Large intestine (tissue), 3 donors: ENCODE measurements at regions not wholly inside any gene's neighbourhood (a gene's known extent, or its start where the extent isn't known, plus 50 kb on each side); places are given as distances from the start of the nearest gene placed in this dataset.

Experiments
- DNase-seq, 2 donors: peaks; one replicate each; pipeline versions ENCODE4 v3.0.0 to v3.0.0-alpha.2; 2013
- H3K27ac ChIP-seq: one replicate; pipeline ENCODE4 v1.5.1; 2013; ENCODE audit warnings: low read length
- H3K27me3 ChIP-seq: 2 replicates; pipeline ENCODE4 v1.6.1; 2013; ENCODE audit warnings: low read length; ENCODE audit not compliant: control insufficient read depth, insufficient read depth
- H3K36me3 ChIP-seq: 2 replicates; pipeline ENCODE4 v1.6.1; 2013; ENCODE audit warnings: low read length; ENCODE audit not compliant: control insufficient read depth, insufficient read depth
- H3K4me1 ChIP-seq: one replicate; pipeline ENCODE4 v1.6.1; 2013; ENCODE audit warnings: low read length; ENCODE audit not compliant: control insufficient read depth, insufficient read depth
- H3K4me3 ChIP-seq: one replicate; pipeline ENCODE4 v1.5.1; 2013; ENCODE audit warnings: low read length
- H3K9me3 ChIP-seq: one replicate; pipeline ENCODE4 v1.6.1; 2013; ENCODE audit warnings: mild to moderate bottlenecking, low read depth, low read length, moderate library complexity; ENCODE audit not compliant: control insufficient read depth
- WGBS: methylation state at CpG from one replicate; pipeline ENCODE4 v1.1.5; 2013; ENCODE audit warnings: low lambda C conversion rate; ENCODE audit not compliant: insufficient coverage; 5-methylcytosine and 5-hydroxymethylcytosine counted together

- Histone ChIP-seq H3K27ac (no peak overlapping the region), H3K4me3 (no peak overlapping the region), H3K36me3 (no peaks in the 10 kb centered on the region), H3K4me1 (no peaks in the 10 kb centered on the region), H3K9me3 (no peaks in the 10 kb centered on the region), H3K27me3 (no peaks in the 10 kb centered on the region)
- WGBS: 75% methylated on average over 1 of the region's 2 CpGs
- DNase-seq: no peak
These were observed 276.7 kb downstream of the PCDH7 start for GRCh38 chr4:30996841-30997240.

GRCh38 chr4:31005037-31005436 is 284.9 kb downstream of the PCDH7 start:
- H3K4me3 ChIP-seq: no peak overlapping the region
- no peaks in the 10 kb centered on the region for H3K4me1 ChIP-seq
- no peak for DNase-seq
- no peaks in the 10 kb centered on the region for H3K9me3 ChIP-seq
- no peaks in the 10 kb centered on the region for H3K36me3 ChIP-seq
- WGBS: no CpG with 5 or more reads among the region's 5 CpGs
- no peak overlapping the region for H3K27ac ChIP-seq
- no peaks in the 10 kb centered on the region for H3K27me3 ChIP-seq

- Histone ChIP-seq H3K4me1 (no peaks in the 10 kb centered on the region), H3K36me3 (no peaks in the 10 kb centered on the region), H3K4me3 (no peak overlapping the region), H3K27ac (no peak overlapping the region), H3K9me3 (no peaks in the 10 kb centered on the region), H3K27me3 (no peaks in the 10 kb centered on the region)
- 100% methylated on average over 1 of the region's 2 CpGs for WGBS
- no peak for DNase-seq
These were observed 287.7 kb downstream of the PCDH7 start for GRCh38 chr4:31007858-31008257.

- DNase-seq: no peak
- Histone ChIP-seq H3K27me3 (no peaks in the 10 kb centered on the region), H3K4me1 (no peaks in the 10 kb centered on the region), H3K9me3 (no peaks in the 10 kb centered on the region), H3K4me3 (no peak overlapping the region), H3K27ac (no peak overlapping the region), H3K36me3 (no peaks in the 10 kb centered on the region)
These were observed 289.8 kb downstream of the PCDH7 start for GRCh38 chr4:31009926-31010325.

GRCh38 chr4:31015123-31015522 is 295.0 kb downstream of the PCDH7 start:
- H3K4me3 ChIP-seq: no peak overlapping the region
- H3K36me3 ChIP-seq: no peaks in the 10 kb centered on the region
- H3K27me3 ChIP-seq: no peaks in the 10 kb centered on the region
- H3K9me3 ChIP-seq: no peaks in the 10 kb centered on the region
- no peak for DNase-seq
- no peak overlapping the region for H3K27ac ChIP-seq
- no peaks in the 10 kb centered on the region for H3K4me1 ChIP-seq
- no CpG with 5 or more reads among the region's 3 CpGs for WGBS

- Histone ChIP-seq H3K4me3 (no peak overlapping the region), H3K36me3 (no peaks in the 10 kb centered on the region), H3K27ac (no peak overlapping the region), H3K9me3 (no peaks in the 10 kb centered on the region), H3K4me1 (peaks cover 1% of the 10 kb centered on the region), H3K27me3 (no peaks in the 10 kb centered on the region)
- no peak for DNase-seq
- no CpG with 5 or more reads among the region's 2 CpGs for WGBS
These were observed 296.3 kb downstream of the PCDH7 start for GRCh38 chr4:31016322-31017061.

GRCh38 chr4:31020363-31020762 is 300.2 kb downstream of the PCDH7 start:
- Histone ChIP-seq H3K36me3 (no peaks in the 10 kb centered on the region), H3K4me3 (no peak overlapping the region), H3K9me3 (no peaks in the 10 kb centered on the region), H3K27me3 (no peaks in the 10 kb centered on the region), H3K27ac (no peak overlapping the region), H3K4me1 (peaks cover 2% of the 10 kb centered on the region)
- WGBS: 40% methylated on average over 1 of the region's 8 CpGs
- DNase-seq: no peak

GRCh38 chr4:31021008-31021407 is 300.8 kb downstream of the PCDH7 start:
- Histone ChIP-seq H3K9me3 (no peaks in the 10 kb centered on the region), H3K36me3 (no peaks in the 10 kb centered on the region), H3K27ac (no peak overlapping the region), H3K4me3 (no peak overlapping the region), H3K27me3 (no peaks in the 10 kb centered on the region), H3K4me1 (peaks cover 2% of the 10 kb centered on the region)
- DNase-seq: no peak
- no CpG with 5 or more reads among the region's 2 CpGs for WGBS

- Histone ChIP-seq H3K27me3 (no peaks in the 10 kb centered on the region), H3K4me3 (peak overlapping the region; percentile 2), H3K4me1 (peaks cover 2% of the 10 kb centered on the region), H3K36me3 (no peaks in the 10 kb centered on the region), H3K9me3 (no peaks in the 10 kb centered on the region), H3K27ac (peak overlapping the region; percentile 39)
- peak; percentile 13 to 67 for DNase-seq
- WGBS: 45% methylated on average over 5 of the region's 5 CpGs
These were observed 302.5 kb downstream of the PCDH7 start for GRCh38 chr4:31022702-31023101.

GRCh38 chr4:31023109-31023508 is 302.9 kb downstream of the PCDH7 start:
- H3K4me3 ChIP-seq: peak overlapping the region; percentile 2
- DNase-seq: no peak
- no CpG with 5 or more reads among the region's 2 CpGs for WGBS
- H3K27me3 ChIP-seq: no peaks in the 10 kb centered on the region
- H3K4me1 ChIP-seq: peaks cover 2% of the 10 kb centered on the region
- H3K27ac ChIP-seq: peak overlapping the region; percentile 39
- H3K36me3 ChIP-seq: no peaks in the 10 kb centered on the region
- H3K9me3 ChIP-seq: no peaks in the 10 kb centered on the region

GRCh38 chr4:31023742-31024141 is 303.6 kb downstream of the PCDH7 start:
- no peak for DNase-seq

More at GRCh38 chr4:31023742-31024141, 303.6 kb downstream of the PCDH7 start:
- no peaks in the 10 kb centered on the region for H3K27me3 ChIP-seq
- no peaks in the 10 kb centered on the region for H3K36me3 ChIP-seq
- H3K4me1 ChIP-seq: peaks cover 2% of the 10 kb centered on the region
- 83% methylated on average over 2 of the region's 2 CpGs for WGBS
- H3K27ac ChIP-seq: no peak overlapping the region
- H3K9me3 ChIP-seq: no peaks in the 10 kb centered on the region
- H3K4me3 ChIP-seq: no peak overlapping the region
